SKM-1 treated with dmso at 0.1 percent for 144 hours (cell line): ENCODE measurements at regions not wholly inside any gene's neighbourhood (a gene's known extent, or its start where the extent isn't known, plus 50 kb on each side); places are given as distances from the start of the nearest gene placed in this dataset.
"Not testable (repeated sequence)": the region's sequence is repeated elsewhere in the genome, so short reads cannot be mapped to it uniquely, and the experiment has no call there.

Experiments
- DNase-seq: peaks from one replicate; lab custom pipeline; 2025; ENCODE audit not compliant: unreplicated experiment; lab: John Stamatoyannopoulos, UW

DNA sequence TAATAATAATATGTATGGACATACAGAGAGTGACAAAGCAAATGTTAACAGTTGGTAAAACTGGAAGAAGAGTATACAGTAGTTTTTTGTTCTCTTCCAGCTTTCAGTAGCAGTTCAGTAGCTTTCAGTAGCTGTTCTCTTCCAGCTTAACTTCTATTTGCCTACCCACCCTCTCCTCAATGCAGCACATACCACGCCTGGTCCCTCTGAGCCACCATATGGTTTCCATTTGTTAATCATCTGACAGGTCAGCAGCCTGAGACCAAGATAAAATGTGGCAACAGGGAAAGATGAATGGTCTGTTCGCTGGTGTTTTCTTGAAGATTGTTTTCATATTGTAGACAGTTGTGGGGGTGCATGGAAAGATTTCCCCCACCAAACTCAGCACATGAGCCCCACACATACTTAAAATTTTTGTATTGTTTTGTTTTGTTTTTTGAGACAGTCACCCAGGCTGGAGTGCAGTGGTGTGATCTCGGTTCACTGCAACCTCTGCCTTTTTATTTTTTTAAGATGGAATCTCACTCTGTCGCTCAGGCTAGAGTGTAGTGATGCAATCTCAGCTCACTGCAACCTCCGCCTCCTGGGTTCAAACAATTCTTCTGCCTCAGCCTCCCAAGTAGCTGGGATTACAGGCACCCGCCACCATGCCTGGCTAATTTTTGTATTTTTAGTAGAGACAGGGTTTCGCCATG lies 56.8 kb downstream of the ATP6V0E2 start:
- DNase-seq = not testable (repeated sequence)

DNA sequence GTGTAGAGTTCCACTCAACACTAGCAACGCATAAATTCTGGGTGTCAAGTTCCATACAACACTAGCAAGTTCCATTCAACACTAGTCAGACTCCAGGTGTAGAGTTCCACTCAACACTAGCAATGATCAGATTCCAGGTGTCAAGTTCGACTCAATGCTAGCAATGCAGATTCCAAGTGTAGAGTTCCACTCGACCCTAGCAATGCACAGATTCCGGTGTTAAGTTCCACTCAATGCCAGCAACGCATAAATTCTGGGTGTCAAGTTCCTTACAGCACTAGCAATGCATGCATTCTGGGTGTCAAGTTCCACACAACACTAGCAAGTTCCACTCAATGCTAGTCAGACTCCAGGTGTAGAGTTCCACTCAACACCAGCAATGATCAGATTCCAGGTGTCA lies 60.0 kb downstream of the ATP6V0E2 start:
- not testable (repeated sequence) for DNase-seq

DNA sequence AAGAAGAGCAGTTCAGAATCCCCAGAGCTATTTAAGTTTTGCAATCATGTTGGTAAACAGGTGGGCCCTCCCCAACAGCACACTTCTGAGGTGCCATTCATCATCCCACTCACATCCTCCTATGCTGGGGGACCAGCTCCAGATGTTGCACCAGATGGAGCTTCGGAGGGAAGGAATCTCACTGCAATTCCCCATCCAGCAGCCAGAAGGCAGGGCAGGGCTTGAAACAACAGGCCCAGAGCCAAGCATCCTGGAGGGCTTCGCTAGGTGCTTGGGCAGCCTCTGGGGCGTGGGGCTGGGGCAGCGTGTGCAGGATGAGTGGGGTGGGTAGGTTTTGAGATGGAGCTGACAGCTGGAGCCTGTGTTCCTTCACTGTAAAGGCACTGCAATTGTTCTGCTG lies 73.6 kb downstream of the ATP6V0E2 start:
- DNase-seq = not testable (repeated sequence)

DNA sequence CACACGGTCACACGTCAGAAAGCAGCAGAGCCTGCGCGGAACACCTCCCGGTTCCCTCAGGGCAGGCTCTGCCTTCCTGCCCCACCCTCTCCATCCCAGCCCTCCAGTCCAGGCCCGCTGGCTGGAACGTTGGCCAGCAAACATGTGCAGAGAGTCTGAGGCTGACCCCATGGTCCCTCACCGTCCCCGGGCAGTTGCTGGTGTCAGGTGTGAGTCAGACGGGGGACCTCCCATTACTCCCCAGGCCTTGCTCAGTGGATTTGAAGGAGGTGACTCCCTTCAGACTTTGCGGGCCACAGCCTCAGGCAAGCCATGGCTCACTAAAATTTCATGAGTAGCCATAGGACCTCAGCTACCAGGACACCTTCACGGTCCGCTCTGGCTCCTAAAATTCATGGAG lies 74.7 kb downstream of the ATP6V0E2 start:
- DNase-seq = not testable (repeated sequence)

DNA sequence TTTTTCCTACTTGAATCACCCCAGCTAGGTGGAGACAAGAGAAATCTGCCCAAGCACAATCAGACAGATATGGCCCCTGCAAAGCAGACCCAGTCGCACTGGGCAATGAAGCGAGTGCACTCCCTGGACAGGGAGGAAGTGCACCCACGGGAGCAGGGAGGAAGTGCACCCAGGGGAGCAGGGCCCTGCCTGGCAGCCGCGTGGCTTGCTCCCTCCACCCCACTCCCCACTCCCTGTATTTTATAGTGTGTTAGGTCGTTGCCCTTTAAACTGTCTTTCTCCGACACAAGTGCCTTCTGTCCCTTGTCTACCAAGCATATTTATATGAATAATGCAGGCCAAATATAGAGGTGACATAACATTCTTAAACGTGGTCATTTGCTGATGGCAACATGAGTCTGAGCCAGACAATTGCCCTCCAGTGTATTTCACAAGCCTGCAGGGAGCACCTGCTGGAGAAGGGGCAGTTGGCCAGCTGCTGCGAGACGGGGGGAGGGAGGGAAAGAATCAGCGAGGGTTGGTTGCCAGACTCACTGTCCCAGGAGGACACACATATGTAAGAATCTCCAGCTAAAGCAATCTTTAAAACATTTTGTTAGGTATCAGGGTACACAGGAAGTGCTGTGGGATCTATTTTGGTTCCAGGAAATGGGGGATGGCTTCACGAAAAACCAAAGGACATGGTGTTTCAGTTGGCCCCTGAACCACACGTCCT lies 76.3 kb downstream of the ATP6V0E2 start:
- DNase-seq = peak; percentile 1

DNA sequence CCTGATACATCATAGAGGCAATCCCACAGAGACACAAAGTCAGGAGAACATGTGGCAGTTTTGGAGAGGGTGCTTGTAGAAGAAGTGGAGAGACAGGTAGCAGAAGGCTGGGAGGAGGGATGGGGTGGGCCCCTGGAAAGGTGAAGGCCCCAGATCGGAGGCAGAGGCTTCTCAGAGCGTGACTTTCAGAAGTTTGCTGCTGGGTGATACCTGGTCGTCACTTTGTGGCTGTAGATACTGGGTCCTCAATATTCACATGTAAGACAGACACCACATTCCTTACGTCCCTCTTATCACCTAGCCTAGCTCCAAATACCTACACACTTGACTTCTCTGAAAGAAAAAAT lies 76.8 kb downstream of the ATP6V0E2 start:
- DNase-seq = not testable (repeated sequence)

DNA sequence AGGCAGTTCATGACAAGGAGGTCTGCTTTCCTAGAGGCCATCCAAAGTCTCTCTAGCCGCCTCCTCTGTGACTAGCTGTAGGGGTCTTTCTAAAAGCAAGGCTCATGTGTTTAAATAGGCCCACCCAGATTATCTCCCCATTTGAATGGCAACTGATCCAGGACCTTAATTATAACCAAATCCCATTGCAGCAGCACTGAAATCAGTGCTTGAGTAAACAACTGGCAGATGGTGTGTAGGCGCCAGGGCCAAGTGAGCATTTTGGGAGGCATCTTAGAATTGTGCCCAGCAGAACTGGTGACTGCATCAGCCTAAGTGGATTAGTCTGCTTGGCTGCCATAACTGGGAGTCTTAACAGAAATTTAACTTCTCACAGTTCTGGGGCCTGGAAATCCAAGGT lies 77.8 kb downstream of the ATP6V0E2 start:
- not testable (repeated sequence) for DNase-seq

DNA sequence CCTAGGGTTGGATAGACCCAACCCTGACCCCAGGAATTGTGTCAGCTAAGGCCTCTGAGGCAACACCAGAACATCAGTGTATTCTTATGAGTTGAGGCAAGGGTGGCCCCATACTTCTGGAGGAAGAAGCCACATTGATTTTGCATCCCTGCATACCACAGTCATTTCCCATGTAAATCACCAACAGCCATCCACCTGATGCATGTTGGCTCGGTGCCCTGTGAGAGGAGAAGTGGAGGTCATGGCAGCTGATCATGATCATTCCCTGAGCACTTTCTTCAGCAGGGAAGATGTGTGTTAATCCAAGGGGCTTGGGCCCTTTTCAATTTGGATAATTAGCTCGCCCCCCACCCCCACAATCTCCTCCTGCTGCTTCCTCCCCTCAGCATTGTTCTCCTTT lies 85.1 kb downstream of the ATP6V0E2 start:
- not testable (repeated sequence) for DNase-seq

DNA sequence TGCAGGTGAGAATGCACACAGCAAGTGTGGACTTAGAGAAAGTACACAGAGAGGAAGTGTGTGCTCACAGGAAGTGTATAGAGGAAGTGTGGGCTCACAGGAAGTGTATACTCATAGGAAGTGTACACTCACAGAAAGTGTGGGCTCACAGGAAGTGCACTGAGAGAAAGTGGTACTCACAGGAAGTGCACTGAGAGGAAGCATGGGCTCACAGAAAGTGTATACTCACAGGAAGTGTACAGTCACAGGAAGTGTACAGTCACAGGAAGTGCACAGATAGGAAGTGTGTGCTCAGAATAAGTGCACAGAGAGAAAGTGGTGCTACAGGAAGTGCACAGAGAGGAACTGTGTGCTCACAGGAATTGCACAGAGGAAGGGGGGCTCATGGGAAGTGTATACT lies 87.1 kb downstream of the ATP6V0E2 start:
- peak; percentile 0 for DNase-seq

DNA sequence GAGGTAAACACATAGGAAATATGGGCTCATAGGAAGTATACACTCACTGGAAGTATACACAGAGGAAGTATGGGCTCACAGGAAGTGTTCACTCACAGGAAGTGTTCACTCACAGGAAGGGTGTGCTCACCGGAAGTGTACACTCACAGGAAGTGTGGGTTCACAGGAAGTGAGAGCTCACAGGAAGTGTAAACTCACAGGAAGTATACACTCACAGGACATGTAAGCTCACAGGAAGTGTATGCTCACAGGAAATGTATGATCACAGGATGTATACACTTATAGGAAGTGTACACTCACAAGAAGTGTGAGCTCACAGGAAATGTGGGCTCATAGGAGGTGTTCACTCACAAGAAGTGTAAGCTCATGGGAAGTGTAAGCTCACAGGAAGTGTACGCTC lies 88.1 kb downstream of the ATP6V0E2 start:
- not testable (repeated sequence) for DNase-seq

DNA sequence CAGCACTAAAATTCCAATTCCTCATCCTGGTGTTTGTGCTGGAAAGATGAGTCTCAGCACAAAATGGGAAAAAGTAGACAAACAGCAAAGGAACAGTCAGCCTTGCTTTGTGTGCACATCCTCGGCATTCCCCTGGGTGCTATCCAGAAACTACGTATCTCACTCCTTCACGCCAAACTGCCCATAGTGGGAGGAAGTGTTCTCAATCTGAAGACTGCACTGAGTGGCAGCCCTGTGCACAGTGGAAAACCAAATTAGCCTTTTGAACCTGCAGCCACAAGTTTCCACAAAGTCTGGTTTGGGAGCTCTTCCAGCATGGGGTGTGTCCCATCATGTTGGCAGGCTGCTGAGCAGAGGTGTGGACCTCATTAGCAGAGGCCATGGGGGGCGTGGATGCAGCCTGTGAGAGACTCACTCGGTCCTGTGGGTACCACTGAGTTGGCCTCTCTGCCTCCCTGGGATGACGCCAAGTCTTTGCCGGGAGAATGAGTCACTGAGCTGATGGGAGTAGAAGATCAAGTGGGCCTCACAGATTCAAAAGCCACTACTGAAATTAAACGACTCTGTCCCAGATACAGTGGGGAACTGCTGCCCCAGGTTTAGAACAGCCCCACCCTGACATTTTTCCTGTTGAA lies 89.0 kb downstream of the ATP6V0E2 start:
- not testable (repeated sequence) for DNase-seq

DNA sequence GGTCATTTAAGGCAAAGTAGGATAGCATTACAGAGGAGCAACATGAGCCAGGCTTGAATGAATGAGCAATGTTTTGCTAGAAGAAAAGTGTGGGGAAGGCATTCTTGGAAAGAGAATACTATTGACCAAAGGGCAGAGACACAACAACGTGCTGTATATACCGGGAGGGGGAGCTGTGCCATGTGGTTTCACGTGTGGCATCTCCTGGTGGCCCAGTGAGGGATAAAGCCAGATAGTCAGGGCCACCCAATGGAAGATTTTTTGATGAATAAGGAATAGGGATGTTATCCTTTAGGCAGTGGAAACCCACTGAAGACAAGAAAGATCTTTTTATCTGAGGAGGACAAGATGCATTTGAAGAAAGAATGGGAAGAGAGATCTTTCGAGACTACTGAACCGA lies 90.2 kb downstream of the ATP6V0E2 start:
- DNase-seq = not testable (repeated sequence)

DNA sequence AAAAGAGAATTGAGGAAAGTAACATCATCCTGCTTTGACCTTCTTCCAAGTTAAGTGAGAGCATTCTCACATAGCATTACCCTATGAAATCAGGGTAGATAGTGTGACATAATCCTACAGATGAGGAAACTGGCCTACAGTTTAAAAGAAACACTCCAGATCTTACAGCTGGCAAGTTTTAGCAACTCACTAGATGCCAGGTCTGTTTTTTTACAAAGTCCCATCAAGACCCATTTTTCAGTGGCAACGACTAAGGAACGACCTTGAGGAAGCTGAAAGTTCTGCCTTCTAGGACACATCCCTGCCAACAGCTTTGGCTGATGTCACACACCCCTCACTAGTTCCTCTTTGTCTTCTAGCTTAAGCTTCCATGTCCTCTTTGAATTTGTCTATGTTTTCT lies 92.7 kb downstream of the ATP6V0E2 start:
- DNase-seq = not testable (repeated sequence)

DNA sequence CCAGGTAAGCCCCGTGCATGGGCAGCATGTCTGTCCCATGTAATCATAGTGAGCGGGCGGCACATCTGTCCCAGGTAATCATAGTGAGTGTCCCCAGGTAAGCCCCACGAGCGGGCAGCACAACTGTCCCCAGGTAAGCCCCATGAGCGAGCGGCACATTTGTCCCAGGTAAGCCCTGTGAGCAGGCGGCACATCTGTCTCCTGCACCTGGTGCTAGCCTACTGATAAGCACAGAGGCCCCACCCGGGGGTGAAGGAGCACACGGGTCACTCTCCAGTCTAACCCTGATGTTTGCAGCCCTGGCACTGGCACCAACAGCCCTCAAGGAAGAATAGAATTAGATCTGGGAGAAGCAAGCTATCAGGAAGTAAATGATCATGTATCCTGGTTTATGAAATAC lies 99.2 kb downstream of the ATP6V0E2 start:
- not testable (repeated sequence) for DNase-seq

DNA sequence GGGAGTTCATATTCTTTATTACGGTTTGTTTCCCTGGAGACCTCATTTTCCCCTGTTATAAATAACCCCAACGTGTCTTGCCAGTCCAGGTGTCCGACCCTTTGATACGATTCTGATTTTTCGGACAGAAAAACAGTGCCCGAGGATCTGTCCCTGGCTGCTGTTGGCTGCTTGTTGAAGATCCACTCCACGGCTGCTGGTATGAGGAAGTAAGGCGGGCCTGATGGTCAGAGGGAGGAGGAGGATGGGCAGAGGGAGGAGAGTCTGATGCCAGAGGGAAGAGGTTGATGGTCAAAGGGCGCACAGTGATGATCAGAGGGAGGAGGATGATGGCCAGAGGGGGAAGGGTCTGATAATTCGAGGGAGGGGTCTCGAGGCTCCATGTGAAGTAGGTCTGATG lies 99.9 kb downstream of the ATP6V0E2 start:
- not testable (repeated sequence) for DNase-seq

DNA sequence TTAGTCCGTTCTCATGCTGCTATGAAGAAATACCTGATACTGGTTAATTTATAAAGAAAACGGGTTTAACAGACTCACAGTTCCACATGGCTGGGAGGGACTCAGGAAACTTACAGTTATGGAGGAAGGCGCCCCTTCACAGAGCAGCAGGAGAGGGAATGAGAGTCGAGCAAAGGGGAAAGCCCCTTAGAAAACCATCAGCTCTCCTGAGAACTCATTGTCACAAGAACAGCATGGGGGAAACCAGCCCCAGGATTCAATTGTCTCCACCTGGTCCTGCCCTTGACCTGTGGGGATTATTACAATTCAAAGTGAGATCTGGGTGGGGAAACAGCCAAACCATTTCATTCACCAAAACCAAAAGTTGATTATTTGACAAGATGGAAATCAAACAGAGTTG lies 101.8 kb downstream of the ATP6V0E2 start:
- DNase-seq = not testable (repeated sequence)

DNA sequence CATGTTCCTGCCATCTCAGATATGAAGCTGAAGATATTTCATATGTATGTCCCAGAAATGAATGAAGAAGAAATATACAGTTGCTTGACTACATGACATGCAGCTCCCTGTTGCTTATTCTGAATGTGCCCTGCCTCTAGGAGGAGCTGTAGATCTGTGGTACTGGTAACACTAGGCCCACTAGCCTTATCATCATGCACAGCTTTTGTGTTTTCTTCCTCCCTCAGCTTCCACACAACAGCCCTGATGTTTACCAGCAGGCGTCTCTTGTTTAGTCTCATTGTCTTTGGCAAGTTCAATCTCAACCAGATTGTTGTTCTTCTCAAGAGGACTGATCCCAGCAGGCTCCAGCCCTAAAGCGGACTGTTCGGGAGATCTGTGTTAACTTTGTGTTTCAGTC lies 104.8 kb downstream of the ATP6V0E2 start:
- not testable (repeated sequence) for DNase-seq

DNA sequence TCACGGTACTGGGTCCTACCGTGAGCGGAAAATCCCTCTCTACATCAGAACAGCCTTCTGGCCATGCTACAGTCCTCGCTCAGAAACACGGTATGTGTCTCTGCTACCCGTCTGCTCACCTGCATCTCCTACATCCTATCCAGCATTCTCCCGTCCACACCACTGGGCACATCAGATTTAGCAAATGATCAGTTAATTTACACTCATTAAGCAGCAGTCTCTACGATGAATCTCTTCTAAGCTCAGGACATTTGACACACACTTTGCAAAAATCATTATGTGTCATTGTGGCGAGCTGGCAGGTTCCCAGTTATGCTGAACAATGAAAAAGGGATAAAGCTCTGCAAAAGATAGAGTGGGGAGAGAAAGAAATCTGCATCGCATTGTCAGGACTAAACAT lies 105.2 kb downstream of the ATP6V0E2 start:
- DNase-seq = not testable (repeated sequence)

DNA sequence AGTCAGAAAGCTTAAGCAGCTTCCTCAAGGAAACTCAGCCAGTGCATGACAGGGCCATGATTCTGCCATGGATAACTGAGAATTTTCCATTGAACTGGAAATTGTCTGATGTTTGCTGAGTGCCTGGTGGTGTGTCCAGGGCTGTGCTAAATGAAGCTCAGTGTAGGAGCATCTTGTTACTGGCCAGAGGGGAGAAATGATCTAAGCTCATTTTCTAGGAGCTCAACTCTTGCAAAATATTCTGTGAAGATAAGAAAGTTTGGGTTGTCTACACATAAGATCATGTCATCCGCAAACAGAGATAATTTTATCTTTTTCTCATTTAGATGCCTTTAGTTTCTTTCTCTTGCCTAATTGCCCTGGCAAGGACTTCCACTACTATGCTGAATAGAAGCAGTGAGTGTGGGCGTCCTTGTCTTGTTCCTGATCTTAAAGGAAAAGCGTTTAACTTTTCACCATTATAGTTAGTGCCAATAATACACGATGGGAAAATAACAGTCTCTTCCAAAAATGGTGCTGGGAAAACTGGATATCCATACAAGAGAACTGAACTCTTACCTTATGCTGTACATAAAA lies 108.9 kb downstream of the ATP6V0E2 start:
- DNase-seq = not testable (repeated sequence)

DNA sequence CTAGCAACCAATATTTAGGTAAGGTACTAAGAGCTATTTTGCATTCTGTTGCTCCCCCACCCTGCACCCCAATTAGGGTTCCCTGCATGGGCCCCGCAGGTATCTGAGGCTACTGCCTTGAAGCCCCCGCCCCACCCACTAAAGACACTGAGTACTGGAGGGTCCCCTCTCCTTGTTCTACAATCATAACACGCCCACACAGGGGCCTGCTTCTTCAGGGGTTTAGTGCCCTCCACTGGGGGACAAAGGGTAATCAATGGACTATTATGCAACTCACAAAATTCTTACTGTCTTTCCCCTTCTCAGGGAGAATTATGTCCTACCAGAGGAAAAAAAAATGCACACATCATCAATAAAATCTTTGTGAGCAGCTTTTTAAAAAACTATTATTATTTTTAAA lies 113.1 kb downstream of the ATP6V0E2 start:
- not testable (repeated sequence) for DNase-seq

DNA sequence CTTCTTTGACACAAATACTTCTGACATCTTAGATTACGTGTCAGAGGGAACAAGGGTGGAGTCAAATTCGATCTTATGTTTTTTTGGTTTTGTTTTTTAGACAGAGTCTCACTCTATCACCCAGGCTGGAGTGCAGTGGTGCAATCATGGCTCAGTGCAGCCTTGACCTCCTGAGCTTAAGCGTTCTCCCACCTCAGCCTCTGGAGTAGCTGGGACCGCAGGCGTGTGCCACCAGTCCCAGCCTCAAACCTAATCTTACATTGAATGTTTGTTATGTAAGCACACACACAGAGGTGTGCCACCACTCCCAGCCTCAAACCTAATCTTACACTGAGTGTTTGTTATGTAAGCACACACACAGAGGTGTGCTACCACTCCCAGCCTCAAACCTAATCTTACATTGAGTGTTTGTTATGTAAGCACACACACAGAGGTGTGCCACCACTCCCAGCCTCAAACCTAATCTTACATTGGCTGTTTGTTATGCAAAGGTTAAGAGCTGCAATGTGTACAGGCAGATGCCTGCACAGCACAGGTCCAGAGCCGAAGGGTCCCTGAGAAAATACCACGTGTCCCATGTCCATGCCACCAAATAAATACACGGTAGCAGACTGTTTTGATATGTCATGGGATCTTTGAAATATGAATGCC lies 118.0 kb downstream of the ATP6V0E2 start:
- not testable (repeated sequence) for DNase-seq
